OCI-M1 (cell line): ENCODE measurements at regions not wholly inside any gene's neighbourhood (a gene's known extent, or its start where the extent isn't known, plus 50 kb on each side); places are given as distances from the start of the nearest gene placed in this dataset.
"Not testable (repeated sequence)": the region's sequence is repeated elsewhere in the genome, so short reads cannot be mapped to it uniquely, and the experiment has no call there.

Source experiments
- DNase-seq: peaks from one replicate; lab custom pipeline; 2025; lab: John Stamatoyannopoulos, UW

DNA sequence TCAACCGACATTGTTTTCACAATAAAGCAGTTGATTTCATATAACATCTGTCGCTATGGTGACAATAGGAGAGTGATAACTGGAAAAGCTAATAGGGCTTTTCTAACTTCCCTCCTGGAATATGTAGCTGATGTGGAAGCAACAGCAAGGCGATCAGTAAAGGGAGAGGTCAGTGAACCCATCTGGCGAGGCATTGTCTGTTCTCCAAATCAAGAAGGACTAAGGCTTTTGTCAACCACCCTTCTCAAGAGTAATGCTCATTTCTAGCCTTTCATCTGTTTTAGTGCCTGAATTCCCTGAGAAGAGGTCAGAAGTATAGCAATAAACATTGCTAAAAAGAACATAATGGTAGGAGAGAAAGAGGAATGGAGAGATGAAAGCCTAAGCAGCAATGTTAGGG is 201.3 kb downstream of the AKAP7 start:
- DNase-seq: no peak

DNA sequence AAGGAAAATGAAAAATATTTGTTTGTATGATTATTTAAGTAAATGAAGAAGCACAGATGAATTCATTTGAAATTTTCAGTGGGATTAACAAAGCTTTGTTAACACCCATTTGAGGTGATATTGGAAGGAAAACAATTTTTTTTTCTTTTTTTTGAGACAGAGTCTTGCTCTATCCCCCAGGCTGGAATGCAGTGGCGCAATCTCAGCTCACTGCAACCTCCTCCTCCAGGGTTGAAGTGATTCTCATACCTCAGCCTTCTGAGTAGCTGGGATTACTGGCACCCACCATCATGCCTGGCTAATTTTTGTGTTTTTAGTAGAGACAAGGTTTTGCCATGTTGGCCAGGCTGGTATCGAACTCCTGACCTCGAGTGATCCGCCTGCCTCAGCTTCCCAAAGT is 211.6 kb downstream of the AKAP7 start:
- not testable (repeated sequence) for DNase-seq

DNA sequence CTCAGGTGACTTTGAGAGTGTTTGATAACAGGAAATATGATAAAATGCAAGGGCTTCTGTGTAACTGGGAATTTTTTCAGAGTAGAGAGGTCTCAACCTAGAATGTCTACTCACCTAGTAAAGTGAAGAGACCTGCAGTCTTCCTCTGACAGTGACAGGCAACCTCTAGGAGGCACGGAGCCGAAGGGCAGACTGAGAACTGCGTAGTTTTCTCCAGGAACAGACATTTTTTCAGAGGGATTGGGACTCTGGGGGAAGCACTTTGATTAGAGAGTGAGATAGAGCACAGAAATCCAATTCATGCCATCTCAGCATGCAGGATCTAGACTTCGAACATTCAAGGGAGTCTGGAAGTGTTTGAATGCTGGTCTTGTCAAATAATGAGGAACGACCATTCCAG is 213.3 kb downstream of the AKAP7 start:
- no peak for DNase-seq

DNA sequence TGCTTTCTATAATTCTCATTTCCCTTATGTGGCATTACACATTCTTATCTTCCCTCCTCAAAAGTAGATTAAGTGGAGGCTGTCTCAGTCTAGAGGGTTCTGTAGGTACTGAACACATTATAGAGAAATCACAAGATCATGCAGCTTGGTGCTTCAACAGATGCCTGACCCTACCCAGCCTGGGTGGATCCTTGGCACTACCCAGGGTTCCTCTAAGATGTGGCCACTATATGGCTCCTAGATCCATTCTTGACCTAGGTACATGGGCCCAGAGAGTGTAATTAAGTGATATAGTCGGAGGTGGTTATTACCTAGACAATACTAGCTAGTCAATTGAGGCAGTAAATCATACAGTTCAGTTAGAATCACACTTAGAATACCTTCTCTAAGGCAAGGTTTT is 213.9 kb downstream of the AKAP7 start:
- DNase-seq: no peak

DNA sequence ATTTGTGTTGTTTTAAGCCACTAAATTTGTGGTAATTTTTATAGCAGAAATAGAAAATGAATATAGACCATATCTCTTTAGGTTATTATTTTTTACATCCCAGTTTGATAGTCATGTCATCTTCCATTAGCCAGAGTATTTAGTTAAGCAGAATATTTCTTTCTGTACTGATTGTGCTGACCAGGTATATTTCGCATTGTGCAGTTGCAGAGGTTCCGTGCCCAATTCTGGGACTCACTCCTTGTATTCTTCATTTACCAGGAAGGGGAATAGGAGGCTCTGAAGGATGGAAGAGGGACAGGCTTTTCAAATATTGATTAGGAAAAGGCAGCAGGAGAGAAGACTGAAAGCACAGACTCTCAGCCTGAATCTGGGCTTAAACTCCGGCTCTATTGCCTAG is 217.8 kb downstream of the AKAP7 start:
- DNase-seq: no peak

DNA sequence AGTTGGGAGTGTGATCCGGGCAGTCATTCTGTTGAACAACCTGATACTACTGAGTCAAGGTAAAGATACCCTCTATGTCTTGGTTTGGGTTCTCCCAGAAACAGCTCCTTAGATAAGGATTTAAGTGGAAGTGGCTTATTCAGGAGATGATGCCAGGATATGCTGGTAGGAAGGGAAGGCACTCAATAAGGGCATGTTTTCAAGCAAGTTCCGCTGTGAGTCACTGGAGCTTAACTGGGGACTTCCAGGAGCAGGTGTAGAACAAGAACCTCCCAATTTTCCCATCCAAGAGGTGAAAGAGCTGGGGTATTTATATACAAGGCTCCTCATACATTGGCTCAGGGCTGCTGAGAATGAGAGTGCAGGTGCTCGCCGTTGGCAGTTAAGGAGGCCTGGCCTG is 218.6 kb downstream of the AKAP7 start:
- no peak for DNase-seq

DNA sequence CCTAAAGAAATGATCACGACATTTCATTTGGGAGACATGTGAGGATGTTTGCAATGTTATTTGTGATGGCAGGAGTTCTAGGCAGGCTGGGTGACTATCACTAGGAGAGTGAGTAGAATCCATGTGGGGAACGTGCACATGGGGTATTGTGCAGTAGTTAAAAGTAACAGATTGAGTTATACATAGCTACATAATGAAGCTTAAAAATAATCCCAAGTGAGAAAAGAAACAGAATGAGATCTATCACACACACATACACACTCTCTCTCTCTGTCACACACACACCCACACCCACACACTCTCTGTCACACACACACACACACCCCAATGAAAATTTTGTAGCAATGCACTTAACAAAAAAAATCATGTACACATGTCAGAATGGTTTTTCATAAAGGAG is 218.7 kb upstream of the ARG1 start:
- DNase-seq: no peak

DNA sequence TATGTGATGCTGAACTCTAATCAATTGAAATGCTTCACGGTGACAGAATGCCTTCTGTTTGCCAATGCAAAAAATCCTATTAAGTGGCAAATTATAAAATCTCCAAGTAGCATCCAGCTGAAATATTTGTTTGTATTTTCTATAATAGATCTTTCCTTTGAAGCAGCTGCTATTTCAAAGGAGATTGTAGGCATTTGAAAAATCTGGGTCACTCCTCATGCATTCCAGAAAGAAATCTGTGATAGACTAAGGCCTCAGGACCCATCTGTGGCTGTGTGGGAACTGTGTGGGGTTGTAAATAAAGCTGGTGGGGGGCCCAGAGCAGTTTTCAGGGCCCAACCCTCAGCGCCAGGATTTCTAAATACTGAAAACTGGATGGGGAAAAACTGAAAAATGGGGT is 216.9 kb upstream of the ARG1 start:
- DNase-seq: no peak

DNA sequence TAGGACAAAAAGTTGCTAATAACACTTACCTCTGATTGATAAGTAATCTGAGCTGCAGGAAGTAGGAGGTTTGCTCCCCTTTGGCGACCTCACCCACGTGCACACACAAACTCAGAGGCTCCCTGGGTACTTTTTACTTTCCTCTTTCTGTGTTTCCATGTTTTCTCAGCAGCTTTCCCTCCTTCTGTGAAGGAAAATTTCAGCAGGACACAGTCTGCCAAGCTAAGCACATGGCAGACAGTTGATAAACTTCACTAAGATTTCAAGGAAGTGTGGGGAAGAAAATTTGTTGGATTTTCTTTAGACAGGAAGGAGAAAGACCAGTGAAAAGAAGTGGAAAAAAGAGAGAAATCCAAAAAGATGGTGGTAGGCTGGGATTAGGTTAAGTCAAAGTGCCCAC is 215.5 kb upstream of the ARG1 start:
- no peak for DNase-seq

DNA sequence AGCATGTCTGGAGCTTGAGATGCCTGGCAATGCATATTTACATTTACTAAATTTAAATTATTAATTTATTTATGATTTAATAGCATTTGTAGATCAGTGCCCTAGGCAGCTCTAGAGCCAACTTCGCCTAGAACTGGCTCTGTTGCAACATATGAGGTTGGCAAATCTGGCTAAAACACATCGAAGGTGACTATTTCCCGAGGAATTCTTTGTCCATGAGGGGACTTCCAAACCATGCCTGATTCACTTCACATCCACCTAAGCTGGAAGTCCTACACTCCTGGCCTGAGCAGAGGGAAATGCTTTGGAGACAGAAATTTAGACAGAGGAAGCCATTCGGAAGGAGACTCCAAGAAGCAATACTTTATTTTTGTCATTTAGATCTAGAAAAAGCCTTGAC is 211.0 kb upstream of the ARG1 start:
- no peak for DNase-seq

DNA sequence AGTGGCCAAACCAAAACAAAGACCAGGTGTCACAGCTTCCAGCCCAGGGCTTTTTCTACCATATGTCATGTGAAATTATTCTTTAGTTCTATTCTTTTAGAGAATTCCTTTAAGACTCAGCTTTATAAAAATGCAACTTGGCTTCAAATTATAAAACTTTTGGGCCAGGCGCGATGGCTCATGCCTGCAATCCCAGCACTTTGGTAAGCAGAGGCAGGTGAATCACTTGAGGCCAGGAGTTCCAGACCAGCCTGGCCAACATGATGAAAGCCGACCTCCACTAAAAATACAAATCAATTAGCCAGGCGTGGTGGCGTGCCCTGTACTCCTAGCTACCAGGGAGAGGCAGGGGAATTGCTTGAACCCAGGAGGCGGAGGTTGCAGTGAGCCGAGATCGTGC is 210.3 kb upstream of the ARG1 start:
- no peak for DNase-seq

DNA sequence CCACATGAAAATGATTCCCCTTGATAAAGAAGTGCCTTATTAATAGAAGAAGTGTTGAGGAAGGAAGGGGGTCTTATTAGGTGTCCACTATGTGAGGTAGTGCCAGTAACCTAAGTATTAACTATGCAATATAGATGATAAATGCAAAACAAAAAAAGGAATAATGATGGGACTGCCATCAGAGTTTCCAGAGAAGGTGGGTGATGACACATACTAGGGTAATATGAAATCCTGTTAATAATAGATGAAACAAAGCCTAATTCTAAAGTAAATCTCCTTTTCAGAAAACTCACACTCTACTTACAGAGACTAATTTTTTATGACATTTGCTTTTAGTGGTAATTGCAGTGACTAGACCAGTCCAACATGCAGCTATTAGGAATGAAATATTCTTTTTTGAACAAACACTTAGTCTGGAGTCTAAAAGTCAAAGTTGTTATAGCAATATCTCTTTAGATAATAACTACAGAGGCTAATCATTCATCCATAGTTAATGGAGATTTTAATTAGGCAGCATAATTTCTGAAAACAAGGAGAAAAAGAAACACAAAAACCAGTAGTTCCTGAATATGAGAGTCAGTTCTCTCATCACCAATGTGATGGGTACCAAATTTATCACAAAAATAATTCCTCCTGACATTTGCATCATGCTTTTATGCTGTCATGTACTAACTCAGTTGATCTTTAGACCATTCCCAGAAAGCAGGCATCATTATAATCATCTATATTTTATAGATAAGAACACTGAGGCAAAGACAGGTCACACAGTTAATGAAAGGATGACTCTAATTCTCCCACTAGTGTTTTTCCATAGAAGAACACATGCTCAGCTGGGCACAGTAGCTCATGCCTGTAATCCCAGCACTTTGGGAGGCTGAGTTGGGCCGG is 208.8 kb upstream of the ARG1 start:
- DNase-seq: no peak

DNA sequence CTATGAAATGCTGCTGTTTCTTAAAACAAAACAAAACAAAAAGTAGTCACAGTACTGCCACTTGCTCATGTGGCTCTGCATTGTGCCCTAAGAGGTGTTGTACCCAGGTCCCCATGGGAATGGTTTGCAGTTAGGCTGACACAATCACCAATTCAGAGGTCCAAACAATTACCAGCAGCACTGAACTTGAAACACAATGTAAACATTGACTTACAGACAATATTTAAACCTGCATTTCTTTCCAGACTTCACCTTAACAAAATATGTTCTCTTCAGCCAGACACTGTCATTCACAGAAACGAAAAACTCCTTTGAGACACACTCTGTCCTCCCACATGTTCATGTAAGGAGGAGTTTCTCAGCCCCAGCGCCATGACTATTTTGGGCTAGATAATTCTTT is 206.8 kb upstream of the ARG1 start:
- no peak for DNase-seq

DNA sequence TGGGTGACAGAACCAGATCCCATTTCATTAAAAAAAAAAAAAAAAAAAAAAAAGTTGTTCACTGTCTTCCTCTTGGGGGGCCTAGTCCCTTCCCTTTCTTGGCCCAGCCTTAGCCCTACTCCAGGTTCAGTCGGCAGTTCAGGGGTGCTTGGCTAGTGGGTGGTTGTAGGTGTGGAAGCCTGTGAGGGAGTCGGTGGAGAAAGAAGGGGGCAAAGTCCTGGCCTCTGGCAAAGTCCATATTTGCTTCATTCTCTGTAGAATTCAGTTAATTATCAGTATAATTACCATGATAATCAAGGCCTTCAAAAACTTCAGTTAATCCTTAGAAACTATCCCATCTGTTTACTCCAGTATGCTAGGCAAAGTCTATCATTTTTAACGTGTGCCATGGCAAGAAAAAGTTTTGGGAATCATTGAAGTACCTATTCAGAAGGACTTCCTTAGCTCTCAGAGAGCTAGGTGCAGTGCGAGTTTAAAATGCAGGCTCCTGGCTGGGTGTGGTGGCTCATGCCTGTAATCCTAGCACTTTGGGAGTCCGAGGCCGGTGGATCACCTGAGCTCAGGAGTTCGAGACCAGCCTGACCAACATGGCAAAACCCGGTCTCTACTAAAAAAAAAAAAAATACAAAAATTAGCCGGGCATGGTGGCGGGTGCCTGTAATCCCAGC is 205.7 kb upstream of the ARG1 start:
- no peak for DNase-seq

DNA sequence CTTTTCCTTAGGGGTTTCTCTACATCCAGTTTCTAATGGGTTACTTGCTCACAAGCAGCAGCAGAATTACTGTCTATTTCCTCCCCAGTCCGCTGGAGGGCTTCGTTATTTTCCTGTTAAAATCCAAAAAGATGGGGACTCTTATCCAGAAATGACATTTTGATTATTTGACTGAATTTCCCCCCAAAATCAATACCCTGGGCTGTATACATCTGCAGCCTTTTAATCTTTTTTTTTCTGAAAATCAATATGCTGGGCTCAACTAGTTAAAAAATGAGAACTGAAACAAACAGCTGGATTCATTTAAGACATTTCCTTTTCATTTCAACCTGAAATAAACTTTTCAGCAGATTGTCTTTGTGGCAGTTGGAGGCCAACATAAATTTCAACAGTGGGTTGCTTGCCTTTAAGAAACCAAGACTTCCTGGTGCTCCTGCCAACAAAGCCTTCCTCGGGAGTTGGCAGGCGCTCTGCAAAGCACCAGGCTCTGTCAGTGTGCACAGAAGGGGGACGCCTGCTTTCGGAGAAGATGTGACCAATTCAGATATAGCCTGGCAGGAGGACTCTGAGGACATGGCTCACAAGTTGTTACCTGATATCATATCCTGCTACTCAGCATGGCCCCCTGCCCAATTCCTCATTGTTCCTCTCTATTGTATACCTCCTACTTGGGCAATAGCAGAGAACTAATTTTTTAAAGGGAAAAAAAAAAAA is 204.7 kb upstream of the ARG1 start:
- peak; percentile 17 for DNase-seq

DNA sequence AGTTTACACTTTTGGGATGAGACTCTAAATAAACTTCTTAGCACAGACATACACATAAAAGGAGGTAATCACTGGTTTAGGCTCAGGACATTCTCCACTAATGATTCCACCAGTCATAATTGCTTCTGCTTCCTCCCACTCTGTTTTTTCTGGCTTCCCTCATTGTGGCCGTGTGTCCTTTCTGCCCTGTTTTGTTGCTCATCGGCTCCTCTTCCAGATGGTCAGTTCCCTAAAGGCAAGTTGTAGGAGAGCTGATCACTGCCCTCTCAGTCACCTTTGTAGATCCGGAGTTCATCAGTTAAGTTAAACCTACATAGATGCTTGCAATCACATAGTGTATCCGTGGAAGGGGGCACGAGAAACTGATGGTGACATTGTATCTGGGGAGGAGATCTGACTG is 200.5 kb upstream of the ARG1 start:
- no peak for DNase-seq

DNA sequence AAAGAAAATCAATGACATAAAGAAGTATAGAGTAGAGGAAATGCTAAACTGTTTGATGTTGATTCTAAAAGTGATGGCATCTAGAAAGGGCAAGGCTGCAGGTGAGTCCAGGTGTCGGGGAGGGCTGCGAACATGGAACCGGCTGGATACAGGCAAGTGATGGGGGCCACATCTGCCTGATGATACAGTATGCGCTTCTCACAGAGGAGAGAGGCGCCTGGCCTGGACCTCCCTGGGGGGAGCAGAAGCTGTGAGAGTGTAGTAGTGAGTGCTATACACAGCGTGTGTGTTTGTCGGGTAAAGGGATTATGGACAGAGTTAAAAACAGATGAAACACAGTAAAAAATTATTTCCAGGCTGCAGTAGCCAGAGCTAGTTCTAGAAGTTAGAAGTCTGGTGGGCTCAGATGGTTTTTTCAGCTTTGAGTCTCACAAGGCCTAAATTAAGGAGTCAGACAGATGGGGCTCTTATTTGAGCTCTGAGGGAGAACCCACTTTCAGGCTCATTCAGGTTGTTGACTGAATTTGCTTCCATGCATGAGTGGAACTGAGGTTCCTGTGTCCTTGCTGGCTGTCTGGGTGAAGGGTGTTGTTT is 195.8 kb upstream of the ARG1 start:
- no peak for DNase-seq

DNA sequence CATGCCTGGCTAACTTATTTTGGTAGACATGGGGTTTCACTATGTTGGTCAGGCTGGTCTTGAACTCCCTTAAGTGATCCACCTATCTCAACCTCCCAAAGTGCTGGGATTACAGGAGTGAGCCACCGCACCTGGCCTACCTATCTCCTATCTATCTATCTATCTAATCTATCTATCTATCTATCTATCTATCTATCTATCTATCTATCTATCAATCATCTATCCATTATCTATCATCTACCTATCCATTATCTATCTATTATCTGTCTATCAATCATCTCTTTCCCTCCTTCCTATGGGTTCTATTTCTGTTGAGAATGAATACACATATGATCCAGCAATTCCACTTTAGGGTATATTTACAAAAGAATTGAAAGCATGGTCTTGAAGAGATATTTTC is 194.2 kb upstream of the ARG1 start:
- DNase-seq: no peak

DNA sequence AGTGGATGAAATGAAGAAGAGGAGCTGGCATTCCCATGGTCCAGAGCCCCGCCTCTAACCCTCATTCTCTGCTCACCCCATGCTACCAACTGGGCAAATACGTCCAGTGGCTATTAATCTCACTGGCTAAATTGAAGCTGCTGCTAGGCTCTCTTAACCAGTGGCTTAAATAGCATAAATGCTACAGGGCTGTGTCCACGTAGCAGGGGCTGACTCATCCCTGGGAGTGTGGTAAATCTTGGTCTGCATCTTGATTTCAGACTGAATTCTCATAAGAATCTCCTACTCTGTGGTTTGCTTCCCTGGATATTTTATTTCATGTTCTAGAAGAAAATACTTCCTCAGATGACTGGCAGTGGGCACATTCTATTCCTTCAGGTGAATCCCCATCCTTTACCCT is 193.1 kb upstream of the ARG1 start:
- DNase-seq: no peak

DNA sequence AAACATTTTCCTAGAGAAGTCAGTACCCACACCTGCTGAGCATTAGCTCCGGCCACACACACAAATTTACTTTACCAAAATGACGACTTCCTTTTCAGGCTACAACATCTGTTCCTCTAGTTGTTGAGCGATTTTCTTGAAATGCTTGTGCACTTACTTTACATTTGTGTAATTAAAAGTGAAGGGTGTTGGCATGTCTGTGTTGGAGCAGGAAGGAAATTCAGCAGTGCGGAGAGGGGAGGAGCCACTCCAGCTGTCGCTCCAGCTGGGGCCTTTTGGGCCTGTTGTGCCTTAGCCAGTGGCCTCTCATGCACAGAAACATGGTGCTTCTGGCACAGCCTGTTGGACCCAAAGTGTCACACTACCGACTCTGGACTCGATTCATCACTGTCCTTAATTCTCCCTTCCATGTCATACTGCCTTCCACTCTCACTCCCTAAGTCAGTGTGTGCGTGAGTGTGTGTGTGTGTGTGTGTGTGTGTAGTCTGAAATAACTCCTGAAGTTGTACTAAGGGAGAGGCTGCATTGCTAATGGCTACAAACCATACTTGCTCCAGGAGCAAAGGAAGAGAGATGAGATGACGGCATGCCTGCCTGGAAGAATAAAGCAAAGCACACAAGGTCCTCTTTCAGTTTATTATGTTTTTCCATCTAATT is 191.8 kb upstream of the ARG1 start:
- DNase-seq: no peak

DNA sequence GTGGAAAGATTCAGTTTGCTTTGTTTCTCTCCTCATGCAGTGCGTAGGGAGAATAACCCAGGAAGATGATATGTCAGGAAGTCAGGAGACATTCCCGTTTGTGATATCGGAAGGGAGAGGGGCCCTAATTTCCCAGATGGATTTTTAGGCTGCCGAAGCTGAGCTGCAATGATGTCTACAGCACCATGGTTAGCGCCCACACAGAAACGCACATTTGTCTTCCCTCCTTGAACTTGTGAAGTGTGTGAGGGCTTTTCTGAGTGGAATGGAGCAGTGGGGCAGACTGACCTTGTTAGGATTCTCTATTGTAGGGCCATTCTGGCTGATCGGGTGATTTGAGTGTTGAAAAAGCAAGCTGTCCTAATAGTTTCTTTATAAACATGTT is 191.3 kb upstream of the ARG1 start:
- no peak for DNase-seq

DNA sequence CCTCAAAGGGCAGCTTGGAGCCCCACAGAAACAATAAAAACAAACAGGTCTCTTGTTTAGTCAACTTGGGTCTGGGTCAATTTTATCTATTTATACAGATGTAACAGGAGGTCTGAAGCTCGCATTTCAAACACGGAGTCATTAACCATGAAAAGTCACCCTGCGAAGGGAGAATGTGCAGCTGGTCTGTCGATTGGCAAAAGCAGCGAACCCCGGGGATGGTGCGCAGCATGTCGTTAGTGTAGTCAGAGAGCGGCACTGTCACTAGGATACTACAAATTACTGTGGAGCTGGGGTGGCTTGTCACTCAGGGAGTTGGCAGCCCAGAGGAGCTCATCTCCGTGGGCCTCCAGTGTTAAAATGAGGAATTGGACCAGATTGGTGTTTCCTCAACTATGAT is 190.4 kb upstream of the ARG1 start:
- DNase-seq: no peak
